ENCODE measurements at regions not wholly inside any gene's neighbourhood (a gene's known extent, or its start where the extent isn't known, plus 50 kb on each side); places are given as distances from the start of the nearest gene placed in this dataset.

DNA sequence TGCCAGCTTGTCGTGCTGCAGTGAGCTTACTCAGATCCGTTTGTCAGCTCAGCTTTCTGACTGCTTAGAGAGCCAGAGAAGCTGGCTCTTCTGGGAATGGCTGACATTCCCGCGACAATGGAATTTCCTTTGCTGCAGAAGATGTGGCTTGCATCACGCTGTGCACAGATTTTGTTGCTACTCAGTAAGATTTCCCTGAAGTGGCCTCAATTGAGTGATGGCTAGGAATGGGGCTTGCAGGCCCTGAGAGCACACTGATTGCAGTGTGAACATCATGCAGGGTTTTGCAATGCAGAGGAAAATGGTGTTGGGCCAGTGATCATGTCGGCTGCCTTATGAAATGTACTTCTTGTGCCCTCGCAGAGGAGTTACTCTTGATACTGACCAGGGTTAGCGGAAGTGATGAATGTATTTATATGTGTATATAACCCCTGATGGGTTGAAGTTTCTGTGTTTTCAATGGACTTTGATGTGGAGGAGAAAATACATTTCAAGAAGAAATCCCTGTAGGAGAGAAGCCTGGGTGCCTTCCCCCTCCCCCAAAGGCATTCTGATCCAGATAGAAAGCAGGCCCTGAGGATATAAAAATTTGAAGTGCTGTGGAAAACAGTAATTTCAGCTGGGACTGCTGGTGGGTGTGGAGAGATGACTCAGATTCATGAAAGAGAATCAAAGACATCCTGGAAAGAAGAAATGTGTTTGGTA, 102.5 kb upstream of the PDZRN3 start:
- peaks cover 11% of the 10 kb centered on the region for H3K9me3 Mint-ChIP-seq (ENCODE audit: unreplicated experiment)
- H3K27ac Mint-ChIP-seq (ENCODE audit: unreplicated experiment), result peak overlapping the region; percentile 56
- TF ChIP-seq, protein P1, sequence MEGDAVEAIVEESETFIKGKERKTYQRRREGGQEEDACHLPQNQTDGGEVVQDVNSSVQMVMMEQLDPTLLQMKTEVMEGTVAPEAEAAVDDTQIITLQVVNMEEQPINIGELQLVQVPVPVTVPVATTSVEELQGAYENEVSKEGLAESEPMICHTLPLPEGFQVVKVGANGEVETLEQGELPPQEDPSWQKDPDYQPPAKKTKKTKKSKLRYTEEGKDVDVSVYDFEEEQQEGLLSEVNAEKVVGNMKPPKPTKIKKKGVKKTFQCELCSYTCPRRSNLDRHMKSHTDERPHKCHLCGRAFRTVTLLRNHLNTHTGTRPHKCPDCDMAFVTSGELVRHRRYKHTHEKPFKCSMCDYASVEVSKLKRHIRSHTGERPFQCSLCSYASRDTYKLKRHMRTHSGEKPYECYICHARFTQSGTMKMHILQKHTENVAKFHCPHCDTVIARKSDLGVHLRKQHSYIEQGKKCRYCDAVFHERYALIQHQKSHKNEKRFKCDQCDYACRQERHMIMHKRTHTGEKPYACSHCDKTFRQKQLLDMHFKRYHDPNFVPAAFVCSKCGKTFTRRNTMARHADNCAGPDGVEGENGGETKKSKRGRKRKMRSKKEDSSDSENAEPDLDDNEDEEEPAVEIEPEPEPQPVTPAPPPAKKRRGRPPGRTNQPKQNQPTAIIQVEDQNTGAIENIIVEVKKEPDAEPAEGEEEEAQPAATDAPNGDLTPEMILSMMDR (IDR thresholded peaks at IDR 0.05; ENCODE audit: partially characterized antibody, unreplicated experiment), result no peak
- peaks cover 25% of the 10 kb centered on the region for H3K4me1 Mint-ChIP-seq (ENCODE audit: low read depth, unreplicated experiment)
- no peaks in the 10 kb centered on the region for H3K36me3 Mint-ChIP-seq (ENCODE audit: unreplicated experiment)
- H3K27me3 Mint-ChIP-seq (ENCODE audit: unreplicated experiment), result peaks cover 9% of the 10 kb centered on the region
- DNase-seq, result no peak
- peak overlapping the region; percentile 8 for H3K4me3 Mint-ChIP-seq (ENCODE audit: unreplicated experiment)

GRCh38 chr3:73723596-73723995, 98.9 kb upstream of the PDZRN3 start:
- H3K9me3 Mint-ChIP-seq (ENCODE audit: unreplicated experiment), result no peaks in the 10 kb centered on the region
- TF ChIP-seq, protein P1 (IDR thresholded peaks at IDR 0.05; ENCODE audit: partially characterized antibody, unreplicated experiment), result no peak
- no peak for DNase-seq
- H3K27me3 Mint-ChIP-seq (ENCODE audit: unreplicated experiment), result no peaks in the 10 kb centered on the region
- no peak overlapping the region for H3K27ac Mint-ChIP-seq (ENCODE audit: unreplicated experiment)
- H3K36me3 Mint-ChIP-seq (ENCODE audit: unreplicated experiment), result no peaks in the 10 kb centered on the region
- peaks cover 12% of the 10 kb centered on the region for H3K4me1 Mint-ChIP-seq (ENCODE audit: low read depth, unreplicated experiment)
- no peak overlapping the region for H3K4me3 Mint-ChIP-seq (ENCODE audit: unreplicated experiment)

GRCh38 chr3:73719861-73720260, 95.1 kb upstream of the PDZRN3 start:
- Mint-ChIP-seq H3K27me3 (ENCODE audit: unreplicated experiment) (no peaks in the 10 kb centered on the region), H3K4me1 (ENCODE audit: low read depth, unreplicated experiment) (no peaks in the 10 kb centered on the region), H3K36me3 (ENCODE audit: unreplicated experiment) (no peaks in the 10 kb centered on the region), H3K27ac (ENCODE audit: unreplicated experiment) (no peak overlapping the region), H3K4me3 (ENCODE audit: unreplicated experiment) (no peak overlapping the region), H3K9me3 (ENCODE audit: unreplicated experiment) (no peaks in the 10 kb centered on the region)
- TF ChIP-seq, protein P1 (IDR thresholded peaks at IDR 0.05; ENCODE audit: partially characterized antibody, unreplicated experiment), result no peak
- DNase-seq, result no peak

DNA sequence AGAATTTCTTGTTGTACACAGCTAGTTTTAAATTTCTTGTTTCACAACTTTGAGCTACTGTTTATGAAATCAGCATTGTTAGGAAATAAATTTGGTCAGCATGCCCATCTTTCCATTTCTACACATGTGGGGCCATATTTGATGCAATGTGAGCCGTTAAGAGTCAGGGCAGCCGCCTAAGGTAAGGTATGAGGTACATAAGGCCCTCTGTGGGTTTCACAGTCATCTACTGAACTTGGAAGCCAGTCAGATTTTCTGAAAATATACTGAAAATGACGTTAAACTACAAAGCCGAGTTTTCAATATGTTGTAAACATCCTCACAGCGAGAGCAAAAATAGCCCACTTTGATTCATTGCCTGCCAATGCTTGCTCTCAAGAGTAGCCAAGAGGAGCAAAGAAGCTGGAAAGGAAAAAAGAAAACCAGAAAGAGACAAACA, 94.7 kb upstream of the PDZRN3 start:
- Mint-ChIP-seq H3K27ac (ENCODE audit: unreplicated experiment) (no peak overlapping the region), H3K9me3 (ENCODE audit: unreplicated experiment) (no peaks in the 10 kb centered on the region), H3K4me3 (ENCODE audit: unreplicated experiment) (no peak overlapping the region), H3K4me1 (ENCODE audit: low read depth, unreplicated experiment) (no peaks in the 10 kb centered on the region), H3K36me3 (ENCODE audit: unreplicated experiment) (no peaks in the 10 kb centered on the region), H3K27me3 (ENCODE audit: unreplicated experiment) (no peaks in the 10 kb centered on the region)
- DNase-seq, result no peak
- TF ChIP-seq, protein P1 (IDR thresholded peaks at IDR 0.05; ENCODE audit: partially characterized antibody, unreplicated experiment), result no peak

GRCh38 chr3:73718326-73719110, 93.8 kb upstream of the PDZRN3 start:
- TF ChIP-seq, protein P1 (IDR thresholded peaks at IDR 0.05; ENCODE audit: partially characterized antibody, unreplicated experiment), result no peak
- no peaks in the 10 kb centered on the region for H3K9me3 Mint-ChIP-seq (ENCODE audit: unreplicated experiment)
- no peaks in the 10 kb centered on the region for H3K27me3 Mint-ChIP-seq (ENCODE audit: unreplicated experiment)
- no peak overlapping the region for H3K27ac Mint-ChIP-seq (ENCODE audit: unreplicated experiment)
- H3K4me3 Mint-ChIP-seq (ENCODE audit: unreplicated experiment), result no peak overlapping the region
- no peaks in the 10 kb centered on the region for H3K4me1 Mint-ChIP-seq (ENCODE audit: low read depth, unreplicated experiment)
- no peaks in the 10 kb centered on the region for H3K36me3 Mint-ChIP-seq (ENCODE audit: unreplicated experiment)
- no peak for DNase-seq
